ENCODE measurements at regions not wholly inside any gene's neighbourhood (a gene's known extent, or its start where the extent isn't known, plus 50 kb on each side); places are given as distances from the start of the nearest gene placed in this dataset.
"Not testable (repeated sequence)": the region's sequence is repeated elsewhere in the genome, so short reads cannot be mapped to it uniquely, and the experiment has no call there.

- H3K27me3 ChIP-seq; ATAC-seq; H3K27ac ChIP-seq; H3K4me3 ChIP-seq; DNase-seq; intact Hi-C loops (cut with DNase I); H3K36me3 ChIP-seq; H3K4me1 ChIP-seq: not testable (repeated sequence)
- WGBS, 4 donors: no CpG with 5 or more reads among the region's 2 CpGs
- H3K9me3 ChIP-seq: peaks cover 0 to 11% (median 0%) of the 10 kb centered on the region in 12 donors
These were observed 1488.8 kb upstream of the TPTE start for GRCh38 chr21:9032547-9032946.

- H3K9me3 ChIP-seq; H3K27ac ChIP-seq; ATAC-seq; H3K4me1 ChIP-seq; intact Hi-C loops (cut with DNase I); H3K27me3 ChIP-seq; DNase-seq; H3K4me3 ChIP-seq; H3K36me3 ChIP-seq: not testable (repeated sequence)
- 38 to 68% (median 59%) methylated on average over 5 to 7 of the region's 8 CpGs for WGBS, 4 donors
These were observed 1488.1 kb upstream of the TPTE start for GRCh38 chr21:9033295-9033694.

GRCh38 chr21:9034491-9035200, 1486.7 kb upstream of the TPTE start:
- DNase-seq; H3K36me3 ChIP-seq; H3K4me3 ChIP-seq; ATAC-seq; H3K27me3 ChIP-seq; intact Hi-C loops (cut with DNase I); H3K27ac ChIP-seq; H3K4me1 ChIP-seq: not testable (repeated sequence)
- peaks cover 0 to 11% (median 0%) of the 10 kb centered on the region in 12 donors for H3K9me3 ChIP-seq
- WGBS, 4 donors: 32 to 66% (median 52%) methylated on average over 2 to 4 of the region's 8 CpGs

- H3K4me1 ChIP-seq; H3K27me3 ChIP-seq; intact Hi-C loops (cut with DNase I); ATAC-seq; H3K36me3 ChIP-seq; H3K4me3 ChIP-seq; DNase-seq; H3K27ac ChIP-seq: not testable (repeated sequence)
- H3K9me3 ChIP-seq: peaks cover 0 to 16% (median 0%) of the 10 kb centered on the region in 12 donors
- 78 to 86% methylated on average over 1 of the region's 1 CpG; no CpG with 5 or more reads in 2 of the 4 donors for WGBS, 4 donors
These were observed 1486.2 kb upstream of the TPTE start for GRCh38 chr21:9035225-9035624.

- ATAC-seq; DNase-seq; H3K4me1 ChIP-seq; H3K36me3 ChIP-seq; H3K27ac ChIP-seq; intact Hi-C loops (cut with DNase I); H3K4me3 ChIP-seq; H3K27me3 ChIP-seq: not testable (repeated sequence)
- 70 to 76% methylated on average over 1 to 2 of the region's 2 CpGs; no CpG with 5 or more reads in 2 of the 4 donors for WGBS, 4 donors
- H3K9me3 ChIP-seq: peaks cover 0 to 20% (median 0%) of the 10 kb centered on the region in 12 donors
These were observed 1485.4 kb upstream of the TPTE start for GRCh38 chr21:9035970-9036369.

GRCh38 chr21:9036966-9037587, 1484.3 kb upstream of the TPTE start:
- H3K27me3 ChIP-seq; H3K4me1 ChIP-seq; intact Hi-C loops (cut with DNase I); DNase-seq; ATAC-seq; H3K4me3 ChIP-seq; H3K27ac ChIP-seq; H3K36me3 ChIP-seq: not testable (repeated sequence)
- peaks cover 0 to 20% (median 0%) of the 10 kb centered on the region in 12 donors for H3K9me3 ChIP-seq
- 80 to 83% (median 82%) methylated on average over 1 to 4 of the region's 4 CpGs; no CpG with 5 or more reads in 1 of the 4 donors for WGBS, 4 donors

GRCh38 chr21:9037588-9038544, 1483.5 kb upstream of the TPTE start:
- ATAC-seq; H3K4me1 ChIP-seq; H3K27me3 ChIP-seq; DNase-seq; H3K4me3 ChIP-seq; intact Hi-C loops (cut with DNase I); H3K27ac ChIP-seq; H3K36me3 ChIP-seq: not testable (repeated sequence)
- 60 to 72% (median 66%) methylated on average over 31 to 39 of the region's 39 CpGs for WGBS, 4 donors
- H3K9me3 ChIP-seq: peaks cover 0 to 20% (median 0%) of the 10 kb centered on the region in 12 donors

- WGBS, 4 donors: 71 to 73% (median 73%) methylated on average over 44 to 45 of the region's 45 CpGs
- ATAC-seq (peak; percentile 24 to 50 (median 31)), DNase-seq (peak in 1 of 5 donors; percentile 28)
- H3K36me3 ChIP-seq; H3K27ac ChIP-seq; H3K4me3 ChIP-seq; H3K4me1 ChIP-seq; intact Hi-C loops (cut with DNase I); H3K27me3 ChIP-seq: not testable (repeated sequence)
- peaks cover 0 to 20% (median 0%) of the 10 kb centered on the region in 12 donors for H3K9me3 ChIP-seq
These were observed 1481.6 kb upstream of the TPTE start for GRCh38 chr21:9039520-9040365.

DNA sequence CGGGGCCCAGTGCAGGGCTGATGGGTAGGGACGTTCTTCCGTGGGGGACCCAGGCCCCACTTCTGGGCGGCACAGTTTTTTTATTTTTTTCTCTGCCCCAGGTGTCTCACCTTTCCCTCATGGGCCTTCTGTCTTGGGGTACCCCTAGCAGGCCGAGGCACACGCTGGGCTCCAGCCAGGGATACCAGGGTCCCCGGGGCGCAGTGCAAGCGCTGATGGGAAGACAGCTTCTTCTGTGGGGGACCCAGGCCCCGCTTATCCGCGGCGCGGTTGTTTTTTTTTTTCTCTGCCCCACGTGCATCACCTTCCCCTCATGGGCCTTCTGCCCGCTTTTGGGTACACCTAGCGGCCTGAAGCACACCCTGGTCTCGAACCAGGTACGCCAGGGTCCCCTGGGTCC, 1481.0 kb upstream of the TPTE start:
- H3K36me3 ChIP-seq; ATAC-seq; H3K27ac ChIP-seq; H3K4me1 ChIP-seq; H3K27me3 ChIP-seq; H3K4me3 ChIP-seq; intact Hi-C loops (cut with DNase I): not testable (repeated sequence)
- peaks cover 0 to 20% (median 0%) of the 10 kb centered on the region in 12 donors for H3K9me3 ChIP-seq
- 67 to 78% (median 74%) methylated on average over 19 of the region's 19 CpGs for WGBS, 4 donors
- DNase-seq: peak in 1 of 5 donors; percentile 25

All from heart left ventricle (tissue), 16 donors.